ENCODE measurements at regions not wholly inside any gene's neighbourhood (a gene's known extent, or its start where the extent isn't known, plus 50 kb on each side); places are given as distances from the start of the nearest gene placed in this dataset.

DNA sequence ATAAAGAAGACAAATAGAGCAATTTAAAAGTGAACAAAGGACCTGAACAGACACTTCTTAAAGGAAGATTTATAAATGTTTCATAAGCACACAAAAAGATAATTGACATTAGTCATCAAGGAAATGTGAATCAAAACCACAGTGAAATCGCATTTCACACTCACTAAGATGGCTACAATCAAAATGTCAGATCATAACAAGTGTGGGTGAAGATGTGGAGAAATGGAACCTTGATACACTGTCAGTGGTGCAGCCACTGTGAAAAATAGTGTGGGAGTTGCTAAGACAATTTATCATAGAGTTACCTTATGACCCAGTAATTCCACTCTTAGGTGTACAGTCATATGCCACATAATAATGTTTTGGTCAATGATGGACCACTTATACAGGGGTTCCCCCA lies 54.5 kb upstream of the HTR4 start:
- Histone ChIP-seq H3K4me1 (peaks cover 3% of the 10 kb centered on the region), H3K27ac (no peak overlapping the region), H3K9me3 (no peaks in the 10 kb centered on the region), H3K36me3 (replicated peaks in 1 of 2; ENCODE audit: insufficient read depth in 1 of 2, low read depth in 2 of 2) (no peaks in the 10 kb centered on the region), H3K4me3 (no peak overlapping the region), H3K27me3 (no peaks in the 10 kb centered on the region)
- DNase-seq (no peak), ATAC-seq (no peak)
- WGBS, 2 donors = 83 to 89% methylated on average over 1 of the region's 1 CpG
- intact Hi-C loops (cut with DNase I) = no loop called here
- TF ChIP-seq POLR2A (IDR thresholded peaks at IDR 0.05) = no peak
- TF ChIP-seq, protein P1, sequence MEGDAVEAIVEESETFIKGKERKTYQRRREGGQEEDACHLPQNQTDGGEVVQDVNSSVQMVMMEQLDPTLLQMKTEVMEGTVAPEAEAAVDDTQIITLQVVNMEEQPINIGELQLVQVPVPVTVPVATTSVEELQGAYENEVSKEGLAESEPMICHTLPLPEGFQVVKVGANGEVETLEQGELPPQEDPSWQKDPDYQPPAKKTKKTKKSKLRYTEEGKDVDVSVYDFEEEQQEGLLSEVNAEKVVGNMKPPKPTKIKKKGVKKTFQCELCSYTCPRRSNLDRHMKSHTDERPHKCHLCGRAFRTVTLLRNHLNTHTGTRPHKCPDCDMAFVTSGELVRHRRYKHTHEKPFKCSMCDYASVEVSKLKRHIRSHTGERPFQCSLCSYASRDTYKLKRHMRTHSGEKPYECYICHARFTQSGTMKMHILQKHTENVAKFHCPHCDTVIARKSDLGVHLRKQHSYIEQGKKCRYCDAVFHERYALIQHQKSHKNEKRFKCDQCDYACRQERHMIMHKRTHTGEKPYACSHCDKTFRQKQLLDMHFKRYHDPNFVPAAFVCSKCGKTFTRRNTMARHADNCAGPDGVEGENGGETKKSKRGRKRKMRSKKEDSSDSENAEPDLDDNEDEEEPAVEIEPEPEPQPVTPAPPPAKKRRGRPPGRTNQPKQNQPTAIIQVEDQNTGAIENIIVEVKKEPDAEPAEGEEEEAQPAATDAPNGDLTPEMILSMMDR (IDR thresholded peaks at IDR 0.05) = no peak

DNA sequence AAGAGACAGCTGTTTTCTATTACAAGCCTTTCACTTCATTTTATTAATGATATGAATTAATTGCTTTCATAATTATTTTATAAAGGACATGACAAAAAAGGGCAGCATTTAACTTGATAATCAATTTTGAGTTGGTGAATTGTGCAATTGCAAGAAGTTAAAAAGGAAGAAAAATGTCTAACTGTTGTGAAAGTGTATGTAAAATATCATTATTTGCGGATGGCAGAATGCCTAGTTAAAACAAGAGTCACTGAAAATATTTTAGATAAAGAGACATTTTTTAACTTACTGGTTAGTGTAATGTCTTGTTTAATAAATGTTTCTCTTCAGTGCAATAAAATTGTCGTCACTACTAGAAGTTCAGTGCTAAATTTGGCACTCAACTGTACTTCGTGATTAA lies 57.6 kb upstream of the HTR4 start:
- ATAC-seq = peak; percentile 21
- Histone ChIP-seq H3K36me3 (replicated peaks in 1 of 2; ENCODE audit: insufficient read depth in 1 of 2, low read depth in 2 of 2) (no peaks in the 10 kb centered on the region), H3K27me3 (no peaks in the 10 kb centered on the region), H3K4me3 (no peak overlapping the region), H3K9me3 (no peaks in the 10 kb centered on the region), H3K4me1 (peaks cover 3% of the 10 kb centered on the region), H3K27ac (no peak overlapping the region)
- WGBS, 2 donors = 59 to 63% methylated on average over 3 of the region's 3 CpGs
- intact Hi-C loops (cut with DNase I) = no loop called here
- DNase-seq = no peak
- TF ChIP-seq, protein P1 (IDR thresholded peaks at IDR 0.05) = no peak
- TF ChIP-seq POLR2A (IDR thresholded peaks at IDR 0.05) = no peak

DNA sequence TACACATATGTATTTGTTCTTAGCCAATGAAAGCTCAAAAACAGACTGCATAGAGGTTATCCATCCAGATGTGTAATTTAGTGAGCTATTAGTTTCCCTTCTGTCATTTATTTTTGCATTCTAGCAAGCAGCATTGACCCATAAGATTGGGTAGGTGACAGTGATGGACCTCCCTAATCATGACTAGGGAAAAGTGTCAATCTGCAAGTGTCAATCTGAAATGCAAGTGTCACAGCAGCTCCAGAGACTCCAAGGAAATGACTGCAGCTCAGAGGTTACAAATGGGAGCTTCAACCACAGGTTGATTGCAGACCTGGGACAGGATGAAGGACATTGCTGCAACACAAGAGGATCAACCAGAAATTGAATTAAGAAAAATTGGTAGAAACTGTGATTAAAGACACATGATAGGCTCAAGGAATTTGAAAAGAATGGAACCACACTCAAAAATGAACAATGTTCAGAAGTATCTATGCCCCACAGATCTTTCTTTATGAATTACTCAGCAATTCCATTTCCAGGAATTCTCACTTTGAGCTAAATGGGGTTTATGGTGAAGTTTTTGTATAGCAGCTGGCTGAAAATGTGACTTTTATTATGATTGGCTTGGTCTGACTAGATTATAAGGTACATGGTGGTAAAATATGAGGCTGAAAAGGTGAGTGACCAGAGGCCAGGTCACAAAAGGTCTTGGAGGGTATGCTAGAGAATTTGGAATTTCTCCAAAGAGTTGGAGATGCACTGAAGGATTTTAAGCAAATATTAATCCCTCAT lies 59.6 kb upstream of the HTR4 start:
- Histone ChIP-seq H3K36me3 (replicated peaks in 1 of 2; ENCODE audit: insufficient read depth in 1 of 2, low read depth in 2 of 2) (no peaks in the 10 kb centered on the region), H3K4me1 (peaks cover 3% of the 10 kb centered on the region), H3K9me3 (no peaks in the 10 kb centered on the region), H3K4me3 (no peak overlapping the region), H3K27me3 (no peaks in the 10 kb centered on the region), H3K27ac (no peak overlapping the region)
- DNase-seq = no peak
- intact Hi-C loops (cut with DNase I) = no loop called here
- ATAC-seq = no peak
- TF ChIP-seq, protein P1 (IDR thresholded peaks at IDR 0.05) = no peak
- no peak for TF ChIP-seq POLR2A (IDR thresholded peaks at IDR 0.05)

DNA sequence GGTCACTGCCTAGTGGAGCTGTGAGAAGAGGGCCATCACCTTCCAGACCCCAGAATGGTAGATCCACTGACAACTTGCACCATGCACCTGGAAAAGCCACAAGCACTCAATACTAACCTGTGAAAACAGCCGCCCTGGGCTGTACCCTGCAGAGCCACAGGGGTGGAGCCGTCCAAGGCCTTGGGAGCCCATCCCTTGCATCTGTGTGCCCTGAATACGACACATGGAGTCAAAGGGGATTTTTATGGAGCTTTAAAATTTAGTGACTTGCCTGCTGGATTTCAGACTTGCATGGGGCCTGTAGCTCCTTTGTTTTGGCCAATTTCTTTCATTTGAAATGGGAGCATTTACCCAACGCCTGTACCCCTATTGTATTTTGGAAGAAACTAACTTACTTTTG lies 62.4 kb upstream of the HTR4 start:
- Histone ChIP-seq H3K9me3 (no peaks in the 10 kb centered on the region), H3K4me3 (no peak overlapping the region), H3K27me3 (no peaks in the 10 kb centered on the region), H3K36me3 (replicated peaks in 1 of 2; ENCODE audit: insufficient read depth in 1 of 2, low read depth in 2 of 2) (no peaks in the 10 kb centered on the region), H3K4me1 (peaks cover 3% of the 10 kb centered on the region), H3K27ac (no peak overlapping the region)
- intact Hi-C loops (cut with DNase I) = no loop called here
- DNase-seq (no peak), ATAC-seq (no peak)
- TF ChIP-seq, protein P1 (IDR thresholded peaks at IDR 0.05) = no peak
- no peak for TF ChIP-seq POLR2A (IDR thresholded peaks at IDR 0.05)
- WGBS, 2 donors = 69 to 79% methylated on average over 2 to 4 of the region's 4 CpGs

DNA sequence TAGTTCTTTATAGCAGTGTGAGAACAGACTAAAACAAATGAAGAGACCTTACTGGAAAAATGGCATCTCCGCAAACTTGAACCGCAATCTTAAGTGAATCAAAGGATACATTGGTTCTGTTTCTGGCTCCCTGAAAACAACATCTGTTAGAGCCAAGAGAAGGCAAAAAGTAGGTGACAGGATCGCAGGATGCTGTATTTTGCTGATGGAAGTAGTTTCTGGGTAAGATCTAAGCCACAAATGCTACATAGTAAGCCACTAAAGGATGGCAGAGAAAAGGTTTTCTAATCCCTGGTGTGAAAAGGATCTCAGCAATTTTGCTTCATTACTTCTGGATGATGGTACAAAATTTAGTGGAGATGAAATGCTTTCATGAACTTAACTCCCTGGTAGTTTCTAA lies 63.3 kb upstream of the HTR4 start:
- no peak overlapping the region for H3K4me3 ChIP-seq
- 85 to 90% methylated on average over 3 of the region's 3 CpGs for WGBS, 2 donors
- H3K27me3 ChIP-seq = no peaks in the 10 kb centered on the region
- intact Hi-C loops (cut with DNase I) = no loop called here
- H3K4me1 ChIP-seq = peaks cover under 1% of the 10 kb centered on the region
- no peaks in the 10 kb centered on the region for H3K9me3 ChIP-seq
- DNase-seq = no peak
- no peak overlapping the region for H3K27ac ChIP-seq
- TF ChIP-seq, protein P1 (IDR thresholded peaks at IDR 0.05) = no peak
- no peak for TF ChIP-seq POLR2A (IDR thresholded peaks at IDR 0.05)
- H3K36me3 ChIP-seq (replicated peaks in 1 of 2; ENCODE audit: insufficient read depth in 1 of 2, low read depth in 2 of 2) = no peaks in the 10 kb centered on the region
- ATAC-seq = no peak
